PC-3 (cell line): ENCODE measurements at regions not wholly inside any gene's neighbourhood (a gene's known extent, or its start where the extent isn't known, plus 50 kb on each side); places are given as distances from the start of the nearest gene placed in this dataset.

Experiments
- EZH2 ChIP-seq: fragments of 300-600 bp; sonication (generic); IDR thresholded peaks from one replicate; pipeline ENCODE4 v1.6.1; 2017; ENCODE audit warnings: antibody characterized with exemption, mild to moderate bottlenecking, low read length; ENCODE audit not compliant: unreplicated experiment
- EZH2phosphoT487 ChIP-seq: fragments of 300-600 bp; sonication (generic); IDR thresholded peaks from 2 replicates; pipeline ENCODE4 v1.6.1; 2018; ENCODE audit warnings: mild to moderate bottlenecking, antibody characterized with exemption, low read length, borderline replicate concordance
- TF ChIP-seq, protein P1 (sequence below): fragments of 300-600 bp; sonication (generic); conservative IDR thresholded peaks from 2 replicates; pipeline ENCODE4 v1.5.1; 2017; ENCODE audit warnings: antibody characterized with exemption, low read depth, mild to moderate bottlenecking, low read length

DNA sequence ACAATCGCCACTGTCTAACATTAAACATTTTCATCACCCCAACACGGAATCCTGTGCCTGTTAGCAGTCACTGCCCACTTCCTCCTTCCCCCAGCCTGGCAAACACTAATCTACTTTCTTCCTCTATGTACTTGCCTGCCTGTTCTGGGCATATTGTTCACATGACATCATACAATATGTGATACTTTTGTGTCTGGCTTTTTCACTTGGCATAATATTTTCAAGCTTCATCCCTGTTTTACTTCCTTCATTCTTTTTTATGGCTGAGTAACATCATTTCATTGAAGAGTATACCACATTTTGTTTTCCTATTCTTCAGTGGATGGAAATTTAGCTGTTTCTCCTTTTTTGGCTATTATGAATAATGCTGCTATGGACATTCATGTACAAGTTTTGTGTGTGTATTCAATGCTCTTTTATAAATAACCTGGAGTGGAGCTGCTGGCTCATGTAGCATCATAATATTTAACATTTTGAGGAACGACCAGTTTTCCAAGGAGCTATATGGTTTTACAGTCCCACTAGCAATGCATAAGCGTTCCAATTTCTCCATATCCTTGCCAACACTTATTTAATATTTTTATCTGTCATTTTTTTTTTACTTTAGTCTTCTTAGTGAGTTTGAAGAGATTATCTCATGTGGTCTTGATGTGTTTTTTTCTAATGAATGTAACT is 360.1 kb downstream of the HDGFL1 start:
- TF ChIP-seq, protein P1, sequence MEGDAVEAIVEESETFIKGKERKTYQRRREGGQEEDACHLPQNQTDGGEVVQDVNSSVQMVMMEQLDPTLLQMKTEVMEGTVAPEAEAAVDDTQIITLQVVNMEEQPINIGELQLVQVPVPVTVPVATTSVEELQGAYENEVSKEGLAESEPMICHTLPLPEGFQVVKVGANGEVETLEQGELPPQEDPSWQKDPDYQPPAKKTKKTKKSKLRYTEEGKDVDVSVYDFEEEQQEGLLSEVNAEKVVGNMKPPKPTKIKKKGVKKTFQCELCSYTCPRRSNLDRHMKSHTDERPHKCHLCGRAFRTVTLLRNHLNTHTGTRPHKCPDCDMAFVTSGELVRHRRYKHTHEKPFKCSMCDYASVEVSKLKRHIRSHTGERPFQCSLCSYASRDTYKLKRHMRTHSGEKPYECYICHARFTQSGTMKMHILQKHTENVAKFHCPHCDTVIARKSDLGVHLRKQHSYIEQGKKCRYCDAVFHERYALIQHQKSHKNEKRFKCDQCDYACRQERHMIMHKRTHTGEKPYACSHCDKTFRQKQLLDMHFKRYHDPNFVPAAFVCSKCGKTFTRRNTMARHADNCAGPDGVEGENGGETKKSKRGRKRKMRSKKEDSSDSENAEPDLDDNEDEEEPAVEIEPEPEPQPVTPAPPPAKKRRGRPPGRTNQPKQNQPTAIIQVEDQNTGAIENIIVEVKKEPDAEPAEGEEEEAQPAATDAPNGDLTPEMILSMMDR = no peak
- TF ChIP-seq EZH2 (no peak), EZH2phosphoT487 (no peak)
